ENCODE measurements at regions not wholly inside any gene's neighbourhood (a gene's known extent, or its start where the extent isn't known, plus 50 kb on each side); places are given as distances from the start of the nearest gene placed in this dataset.

DNA sequence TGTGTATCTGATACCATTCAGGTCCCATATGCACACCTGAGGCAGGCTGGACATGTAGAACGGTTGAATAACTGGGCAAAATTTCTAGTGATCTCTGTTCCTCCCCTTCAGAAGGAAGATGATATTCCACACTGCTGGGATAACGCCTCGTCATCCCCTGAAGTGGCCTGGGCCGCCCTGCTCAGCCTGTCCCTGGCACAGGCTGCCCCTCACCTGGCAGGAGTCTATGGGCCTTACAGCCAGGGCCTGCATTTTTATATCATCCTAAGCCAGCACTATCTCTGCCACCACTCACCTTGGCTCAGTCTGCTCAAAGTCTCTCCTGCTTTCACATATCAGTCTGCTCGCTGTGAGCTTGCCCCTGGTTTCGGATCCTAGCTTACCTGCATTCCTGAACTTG lies 209.2 kb downstream of the CSNK2A3 start:
- no peak for DNase-seq (ENCODE audit: low read depth)
- TF ChIP-seq, protein P1, sequence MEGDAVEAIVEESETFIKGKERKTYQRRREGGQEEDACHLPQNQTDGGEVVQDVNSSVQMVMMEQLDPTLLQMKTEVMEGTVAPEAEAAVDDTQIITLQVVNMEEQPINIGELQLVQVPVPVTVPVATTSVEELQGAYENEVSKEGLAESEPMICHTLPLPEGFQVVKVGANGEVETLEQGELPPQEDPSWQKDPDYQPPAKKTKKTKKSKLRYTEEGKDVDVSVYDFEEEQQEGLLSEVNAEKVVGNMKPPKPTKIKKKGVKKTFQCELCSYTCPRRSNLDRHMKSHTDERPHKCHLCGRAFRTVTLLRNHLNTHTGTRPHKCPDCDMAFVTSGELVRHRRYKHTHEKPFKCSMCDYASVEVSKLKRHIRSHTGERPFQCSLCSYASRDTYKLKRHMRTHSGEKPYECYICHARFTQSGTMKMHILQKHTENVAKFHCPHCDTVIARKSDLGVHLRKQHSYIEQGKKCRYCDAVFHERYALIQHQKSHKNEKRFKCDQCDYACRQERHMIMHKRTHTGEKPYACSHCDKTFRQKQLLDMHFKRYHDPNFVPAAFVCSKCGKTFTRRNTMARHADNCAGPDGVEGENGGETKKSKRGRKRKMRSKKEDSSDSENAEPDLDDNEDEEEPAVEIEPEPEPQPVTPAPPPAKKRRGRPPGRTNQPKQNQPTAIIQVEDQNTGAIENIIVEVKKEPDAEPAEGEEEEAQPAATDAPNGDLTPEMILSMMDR (conservative IDR thresholded peaks at IDR 0.05; ENCODE audit: low read depth, low read length), result no peak

DNA sequence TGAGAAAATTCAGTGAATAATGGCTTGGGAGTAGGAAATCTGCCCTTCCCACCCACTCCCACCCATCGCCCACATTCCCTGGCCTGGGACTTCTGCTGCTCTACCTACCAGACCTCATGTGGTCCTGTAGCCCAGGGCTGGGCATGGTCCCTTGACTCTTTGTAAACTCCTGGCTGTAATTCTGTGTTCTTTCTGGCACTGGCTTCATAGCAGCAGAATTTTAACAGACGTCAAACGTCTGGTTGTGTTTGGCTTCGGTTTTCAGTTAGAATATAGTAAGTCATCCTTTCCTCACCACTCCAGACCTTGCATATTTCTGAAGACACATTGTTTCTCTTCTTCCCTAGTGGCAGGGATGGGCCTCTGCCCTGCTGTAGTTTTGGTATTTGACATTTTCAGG lies 210.6 kb downstream of the CSNK2A3 start:
- TF ChIP-seq, protein P1 (conservative IDR thresholded peaks at IDR 0.05; ENCODE audit: low read depth, low read length), result no peak
- no peak overlapping the region for H3K4me3 ChIP-seq (ENCODE audit: low read length)
- no peak for DNase-seq (ENCODE audit: low read depth)

More for the DNA sequence above, 209.2 kb downstream of the CSNK2A3 start:
- no peak overlapping the region for H3K4me3 ChIP-seq (ENCODE audit: low read length)

DNA sequence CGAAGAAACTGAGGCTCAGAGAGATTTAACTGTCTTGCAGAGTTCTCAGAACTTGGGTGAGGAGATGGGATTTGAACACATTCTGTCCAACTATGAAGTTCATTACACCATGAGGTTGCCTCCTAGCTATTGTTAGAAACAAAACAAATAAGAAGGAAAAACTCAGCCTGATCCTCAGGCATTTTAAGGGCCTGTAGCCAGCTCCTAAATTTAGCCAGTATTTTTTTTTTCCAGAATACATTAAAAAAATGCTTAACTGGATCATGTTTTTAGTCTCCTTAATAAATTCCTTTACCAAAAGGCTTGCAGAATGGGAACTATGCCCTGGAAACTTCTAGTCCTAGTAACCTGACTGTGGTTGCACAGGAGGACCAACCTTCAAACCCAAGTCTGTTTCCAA lies 212.0 kb downstream of the CSNK2A3 start:
- no peak for DNase-seq (ENCODE audit: low read depth)
- TF ChIP-seq, protein P1 (conservative IDR thresholded peaks at IDR 0.05; ENCODE audit: low read depth, low read length), result no peak
- H3K4me3 ChIP-seq (ENCODE audit: low read length), result no peak overlapping the region

DNA sequence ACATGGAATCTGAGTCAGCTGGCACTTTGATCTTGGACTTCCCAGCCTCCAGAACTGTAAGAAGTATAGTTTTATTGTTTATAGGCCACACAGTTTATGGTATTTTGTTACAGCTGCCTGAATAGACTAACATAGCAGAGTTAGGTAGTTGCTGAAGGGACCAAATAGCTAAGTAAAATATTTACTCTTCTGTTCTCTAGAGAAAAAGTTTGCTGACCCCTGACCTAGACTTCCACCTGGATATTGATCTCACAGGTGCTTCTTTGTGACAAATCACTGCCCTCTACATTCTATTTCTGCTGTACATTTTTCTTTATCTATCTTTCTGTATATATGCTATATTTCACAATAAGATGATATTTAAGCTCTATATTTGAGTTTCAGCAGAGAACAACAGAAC lies 212.5 kb downstream of the CSNK2A3 start:
- DNase-seq (ENCODE audit: low read depth), result no peak
- TF ChIP-seq, protein P1 (conservative IDR thresholded peaks at IDR 0.05; ENCODE audit: low read depth, low read length), result no peak
- no peak overlapping the region for H3K4me3 ChIP-seq (ENCODE audit: low read length)

DNA sequence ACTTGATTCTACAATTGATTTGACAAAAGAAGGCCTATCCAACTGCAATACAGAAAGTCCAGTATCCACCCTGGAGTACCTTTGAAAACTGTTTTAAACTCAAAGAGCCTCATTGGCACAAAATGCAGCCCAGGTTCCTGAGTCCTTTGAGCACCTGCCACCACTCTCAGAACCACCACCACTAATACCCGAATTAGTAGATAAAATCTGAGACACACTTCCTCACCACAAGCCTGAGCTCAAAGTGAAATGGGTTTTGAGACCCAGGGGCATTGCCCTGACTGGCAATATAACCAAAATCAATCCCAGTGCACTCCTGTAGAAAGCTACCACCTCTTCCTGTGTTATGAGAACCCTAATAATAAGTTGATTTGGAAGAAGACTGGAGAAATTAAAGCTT lies 215.7 kb downstream of the CSNK2A3 start:
- TF ChIP-seq, protein P1 (conservative IDR thresholded peaks at IDR 0.05; ENCODE audit: low read depth, low read length), result no peak
- no peak for DNase-seq (ENCODE audit: low read depth)
- H3K4me3 ChIP-seq (ENCODE audit: low read length), result no peak overlapping the region

DNA sequence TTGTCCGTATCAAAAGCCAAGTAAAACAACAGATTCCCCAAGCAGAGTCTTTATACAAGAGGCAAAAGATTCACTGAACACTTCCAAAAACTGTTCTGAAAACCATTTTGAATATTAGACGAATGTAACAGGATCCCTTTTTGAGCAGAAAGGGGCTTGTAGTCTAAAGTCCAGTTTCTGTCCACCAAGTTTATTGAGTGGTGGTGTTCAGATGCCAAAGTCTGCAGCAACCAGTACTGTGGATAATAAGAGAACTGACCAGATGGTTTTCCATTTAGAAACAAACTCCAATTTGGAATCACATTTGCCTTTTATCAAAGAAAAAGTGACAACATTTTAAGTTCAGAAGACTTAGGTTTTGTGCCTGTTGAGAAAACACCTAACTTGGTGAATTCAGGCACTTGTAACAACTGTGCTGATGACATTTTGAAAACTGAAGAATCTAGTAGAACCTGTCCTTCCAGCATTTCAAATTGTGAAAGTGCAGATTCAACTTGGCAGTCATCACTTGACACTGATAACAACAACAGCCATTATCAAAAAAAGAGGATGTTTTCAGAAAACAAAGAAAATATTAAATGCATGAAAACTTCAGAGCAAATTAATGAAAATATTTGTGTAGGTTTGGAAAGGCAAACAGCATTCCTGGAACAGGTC lies 217.1 kb downstream of the CSNK2A3 start:
- TF ChIP-seq, protein P1 (conservative IDR thresholded peaks at IDR 0.05; ENCODE audit: low read depth, low read length), result no peak
- no peak for DNase-seq (ENCODE audit: low read depth)
- no peak overlapping the region for H3K4me3 ChIP-seq (ENCODE audit: low read length)

DNA sequence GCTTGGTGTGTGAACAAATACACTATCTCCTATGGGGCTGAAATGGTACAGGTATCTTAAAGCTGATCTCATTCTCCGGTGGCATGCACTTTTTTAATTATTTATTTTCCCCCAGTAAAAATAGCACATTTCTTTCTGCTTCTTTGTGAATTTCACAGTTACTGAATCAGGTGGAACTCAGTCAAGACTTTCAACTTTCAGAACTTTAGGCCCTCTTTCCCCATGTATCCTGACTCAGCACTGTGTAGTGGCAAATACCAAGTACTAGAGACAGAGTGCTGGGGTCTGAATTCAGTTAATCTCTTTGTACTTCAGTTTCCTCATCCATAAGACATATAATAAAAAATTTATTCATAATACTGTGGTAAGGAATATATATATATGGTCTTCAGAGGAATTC lies 223.9 kb downstream of the CSNK2A3 start:
- no peak for DNase-seq (ENCODE audit: low read depth)
- TF ChIP-seq, protein P1 (conservative IDR thresholded peaks at IDR 0.05; ENCODE audit: low read depth, low read length), result no peak
- no peak overlapping the region for H3K4me3 ChIP-seq (ENCODE audit: low read length)
